PC-9 (cell line): ENCODE measurements at regions not wholly inside any gene's neighbourhood (a gene's known extent, or its start where the extent isn't known, plus 50 kb on each side); places are given as distances from the start of the nearest gene placed in this dataset.

Experiments
- BruUV-seq: library from RNA; stranded (reverse); fragments of 400-500 nt; replicated peaks from 2 replicates; lab custom pipeline; 2021; lab: Mats Ljungman, UMichigan
- CTCF ChIA-PET: fragments of 300-600 bp; sonication (Branson Sonifier 250); formaldehyde crosslinking; loops from one replicate; lab custom pipeline; 2022; ENCODE audit warnings: antibody characterized with exemption; lab: Charles Lee
- POLR2A ChIA-PET: fragments of 300-600 bp; sonication (Branson Sonifier 250); formaldehyde crosslinking; loops from one replicate; lab custom pipeline; 2022; ENCODE audit warnings: antibody characterized with exemption; ENCODE audit not compliant: unreplicated experiment; lab: Charles Lee
- DNase-seq, 2 experiments: peaks; one replicate each; pipeline versions ENCODE4 v3.0.0 to v3.0.0-alpha.2; 2015 to 2022; ENCODE audit warnings: mixed read lengths in 1 of 2
- H2AFZ ChIP-seq: fragments of 200-600 bp; sonication (generic); 2 replicates; pipeline ENCODE4 v1.8.1; 2017; ENCODE audit warnings: antibody characterized with exemption
- H3F3A ChIP-seq: fragments of 200-600 bp; sonication (generic); 2 replicates; pipeline ENCODE4 v1.8.1; 2017; ENCODE audit warnings: antibody characterized with exemption, mild to moderate bottlenecking, low read depth; ENCODE audit not compliant: insufficient read depth
- H3K27ac ChIP-seq: fragments of 200-600 bp; sonication (generic); 2 replicates; pipeline ENCODE4 v1.6.1; 2016; ENCODE audit warnings: mixed run types
- H3K27me3 ChIP-seq: fragments of 200-600 bp; sonication (generic); 2 replicates; pipeline ENCODE4 v1.6.1; 2016; ENCODE audit warnings: low read depth, mixed run types; ENCODE audit not compliant: insufficient read depth
- H3K36me3 ChIP-seq: fragments of 200-600 bp; sonication (generic); 2 replicates; pipeline ENCODE4 v1.6.1; 2016; ENCODE audit warnings: low read depth, mixed run types
- H3K4me1 ChIP-seq: fragments of 200-600 bp; sonication (generic); replicated peaks from 2 replicates; pipeline ENCODE4 v1.6.1; 2016; ENCODE audit warnings: mixed run types; ENCODE audit not compliant: insufficient read depth
- H3K4me2 ChIP-seq: fragments of 200-600 bp; sonication (generic); 2 replicates; pipeline ENCODE4 v1.6.1; 2017; ENCODE audit warnings: mixed run types
- H3K4me3 ChIP-seq: fragments of 200-600 bp; sonication (generic); 2 replicates; pipeline ENCODE4 v1.6.1; 2016; ENCODE audit warnings: mixed run types
- H3K79me2 ChIP-seq: fragments of 200-600 bp; sonication (generic); 2 replicates; pipeline ENCODE4 v1.6.1; 2017; ENCODE audit warnings: low read depth, mixed run types
- H3K9me2 ChIP-seq: fragments of 200-600 bp; sonication (generic); 2 replicates; pipeline ENCODE4 v1.8.1; 2017; ENCODE audit warnings: mild to moderate bottlenecking; ENCODE audit not compliant: insufficient read depth
- H3K9me3 ChIP-seq: fragments of 200-600 bp; sonication (generic); 2 replicates; pipeline ENCODE4 v1.8.1; 2016; ENCODE audit warnings: low read depth; ENCODE audit not compliant: insufficient read depth
- H4K20me1 ChIP-seq: fragments of 200-600 bp; sonication (generic); 2 replicates; pipeline ENCODE4 v1.8.1; 2017; ENCODE audit not compliant: insufficient read depth
- EZH2 ChIP-seq: fragments of 200-600 bp; sonication (generic); IDR thresholded peaks from 2 replicates; pipeline ENCODE4 v1.8.0; 2017; ENCODE audit warnings: antibody characterized with exemption, low read depth
- intact Hi-C: fragments of 100-400 bp; cut with micrococcal nuclease; formaldehyde crosslinking; loops from one replicate; pipeline ENCODE4 v1.10.0; 2022; ENCODE audit not compliant: unreplicated experiment
- TF ChIP-seq, protein P1 (sequence below): fragments of 200-600 bp; sonication (generic); conservative IDR thresholded peaks from 2 replicates; pipeline ENCODE4 v1.6.1; 2017; ENCODE audit warnings: mixed run types, antibody characterized with exemption, mild to moderate bottlenecking, moderate library complexity

DNA sequence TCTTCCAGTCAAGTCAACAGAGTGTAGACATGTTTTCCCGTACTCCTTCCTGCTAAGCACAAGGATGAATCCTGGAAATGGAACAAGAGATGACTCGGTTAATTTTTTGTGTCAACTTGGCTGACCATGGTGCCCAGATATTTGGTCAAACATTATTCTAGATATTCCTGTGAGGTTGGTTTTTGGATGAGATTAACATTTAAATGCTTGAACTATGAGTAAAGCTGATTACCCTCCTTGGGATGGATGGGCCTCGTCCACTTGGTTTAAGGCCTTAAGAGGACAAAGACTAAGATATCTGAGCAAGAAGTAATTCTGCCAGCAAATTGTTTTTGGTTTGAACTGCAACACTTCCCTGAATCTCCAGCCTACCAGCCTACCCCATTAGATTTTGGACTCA lies 338.1 kb upstream of the MSX2 start:
- POLR2A ChIA-PET = no interaction called here

DNA sequence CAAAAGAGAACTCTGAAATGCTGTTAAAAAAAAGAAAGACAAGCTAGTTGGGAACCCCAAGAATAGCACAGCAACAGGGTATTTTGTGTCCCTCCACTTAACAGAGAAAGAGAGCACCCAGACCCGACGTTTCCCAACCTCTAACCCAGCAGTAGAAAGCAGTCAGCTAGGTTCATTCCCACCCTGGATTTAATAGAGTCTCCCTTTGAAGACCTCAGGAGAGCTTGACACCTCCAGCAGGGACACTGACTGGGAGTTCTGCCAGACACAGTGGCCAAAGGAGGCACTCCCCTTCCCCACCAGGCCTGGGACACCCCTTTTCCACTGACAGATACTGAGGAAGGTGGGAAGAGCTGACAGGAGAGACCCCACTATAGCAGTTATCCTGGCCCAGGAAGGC lies 337.5 kb upstream of the MSX2 start:
- Histone ChIP-seq H2AFZ (no peak overlapping the region), H3K27ac (no peak overlapping the region), H3K27me3 (peaks cover 25% of the 10 kb centered on the region), H3K9me2 (no peaks in the 10 kb centered on the region; the same call in 1 of the 2 replicates), H3K4me1 (peaks cover 18% of the 10 kb centered on the region), H3K36me3 (no peaks in the 10 kb centered on the region), H4K20me1 (no peaks in the 10 kb centered on the region), H3F3A (no peaks in the 10 kb centered on the region), H3K4me3 (no peak overlapping the region), H3K4me2 (no peak overlapping the region), H3K9me3 (0 out of 2 replicates have a peak, but pooled peaks cover 7% of the 10 kb centered on the region), H3K79me2 (no peaks in the 10 kb centered on the region)
- CTCF ChIA-PET = no interaction called here
- no TSS peak for BruUV-seq
- DNase-seq = no peak
- POLR2A ChIA-PET = no interaction called here
- no peak for TF ChIP-seq EZH2
- TF ChIP-seq, protein P1, sequence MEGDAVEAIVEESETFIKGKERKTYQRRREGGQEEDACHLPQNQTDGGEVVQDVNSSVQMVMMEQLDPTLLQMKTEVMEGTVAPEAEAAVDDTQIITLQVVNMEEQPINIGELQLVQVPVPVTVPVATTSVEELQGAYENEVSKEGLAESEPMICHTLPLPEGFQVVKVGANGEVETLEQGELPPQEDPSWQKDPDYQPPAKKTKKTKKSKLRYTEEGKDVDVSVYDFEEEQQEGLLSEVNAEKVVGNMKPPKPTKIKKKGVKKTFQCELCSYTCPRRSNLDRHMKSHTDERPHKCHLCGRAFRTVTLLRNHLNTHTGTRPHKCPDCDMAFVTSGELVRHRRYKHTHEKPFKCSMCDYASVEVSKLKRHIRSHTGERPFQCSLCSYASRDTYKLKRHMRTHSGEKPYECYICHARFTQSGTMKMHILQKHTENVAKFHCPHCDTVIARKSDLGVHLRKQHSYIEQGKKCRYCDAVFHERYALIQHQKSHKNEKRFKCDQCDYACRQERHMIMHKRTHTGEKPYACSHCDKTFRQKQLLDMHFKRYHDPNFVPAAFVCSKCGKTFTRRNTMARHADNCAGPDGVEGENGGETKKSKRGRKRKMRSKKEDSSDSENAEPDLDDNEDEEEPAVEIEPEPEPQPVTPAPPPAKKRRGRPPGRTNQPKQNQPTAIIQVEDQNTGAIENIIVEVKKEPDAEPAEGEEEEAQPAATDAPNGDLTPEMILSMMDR = no peak
- intact Hi-C loops = no loop called here

More for the DNA sequence above, 338.1 kb upstream of the MSX2 start:
- no peaks in the 10 kb centered on the region for H3F3A ChIP-seq
- 0 out of 2 replicates have a peak, but pooled peaks cover 7% of the 10 kb centered on the region for H3K9me3 ChIP-seq
- no peaks in the 10 kb centered on the region for H3K79me2 ChIP-seq
- H3K4me2 ChIP-seq = no peak overlapping the region
- no peaks in the 10 kb centered on the region for H3K36me3 ChIP-seq
- no peak overlapping the region for H3K27ac ChIP-seq
- CTCF ChIA-PET = no interaction called here
- peaks cover 25% of the 10 kb centered on the region for H3K27me3 ChIP-seq
- intact Hi-C loops = no loop called here
- DNase-seq = no peak
- no peaks in the 10 kb centered on the region for H4K20me1 ChIP-seq
- no peak overlapping the region for H3K4me3 ChIP-seq
- no TSS peak for BruUV-seq
- H3K4me1 ChIP-seq = peaks cover 18% of the 10 kb centered on the region
- H2AFZ ChIP-seq = no peak overlapping the region
- no peak for TF ChIP-seq EZH2
- TF ChIP-seq, protein P1 = no peak
- H3K9me2 ChIP-seq = no peaks in the 10 kb centered on the region; the same call in 1 of the 2 replicates

DNA sequence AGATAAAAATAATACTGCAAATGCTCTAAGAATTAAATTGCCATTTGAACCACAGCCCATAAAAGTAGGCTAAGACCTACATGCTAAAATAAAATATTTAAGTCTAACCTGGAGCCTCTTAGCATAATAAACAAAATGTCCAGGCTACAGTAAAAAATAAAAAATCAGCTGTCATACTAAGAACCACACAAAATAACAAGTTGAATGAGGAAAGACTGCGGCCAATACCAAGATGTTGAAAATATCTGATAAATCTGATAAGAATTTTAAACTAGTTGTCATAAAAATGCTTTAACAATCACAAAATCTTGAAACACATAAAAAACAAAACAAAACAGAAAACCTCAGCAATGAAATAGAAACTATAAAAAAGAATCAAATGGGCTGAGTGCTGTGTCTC lies 336.9 kb upstream of the MSX2 start:
- Histone ChIP-seq H3F3A (no peaks in the 10 kb centered on the region), H3K27me3 (peaks cover 25% of the 10 kb centered on the region), H3K9me2 (no peaks in the 10 kb centered on the region; the same call in 1 of the 2 replicates), H3K4me1 (peaks cover 17% of the 10 kb centered on the region), H3K4me3 (no peak overlapping the region), H2AFZ (no peak overlapping the region), H3K36me3 (no peaks in the 10 kb centered on the region), H3K27ac (no peak overlapping the region), H3K79me2 (no peaks in the 10 kb centered on the region), H4K20me1 (no peaks in the 10 kb centered on the region), H3K4me2 (no peak overlapping the region), H3K9me3 (0 out of 2 replicates have a peak, but pooled peaks cover 7% of the 10 kb centered on the region)
- TF ChIP-seq, protein P1 = no peak
- no peak for TF ChIP-seq EZH2
- CTCF ChIA-PET = no interaction called here
- intact Hi-C loops = no loop called here
- POLR2A ChIA-PET = no interaction called here
- no peak for DNase-seq
- BruUV-seq = no TSS peak
